Endodermal cell (in vitro differentiated cells): ENCODE measurements at regions not wholly inside any gene's neighbourhood (a gene's known extent, or its start where the extent isn't known, plus 50 kb on each side); places are given as distances from the start of the nearest gene placed in this dataset.

Source experiments
- DNase-seq: peaks from one replicate; pipeline ENCODE4 v3.0.0-alpha.2; 2017
- H3K27ac ChIP-seq: 2 replicates; pipeline ENCODE4 v1.5.1; 2013; ENCODE audit warnings: mild to moderate bottlenecking, low read depth, low read length, moderate library complexity
- H3K27me3 ChIP-seq: 2 replicates; pipeline ENCODE4 v1.6.1; 2013; ENCODE audit warnings: mild to moderate bottlenecking, low read length, moderate library complexity; ENCODE audit not compliant: insufficient read depth, control insufficient read depth, poor library complexity, severe bottlenecking
- H3K36me3 ChIP-seq: 2 replicates; pipeline ENCODE4 v1.7.0; 2013; ENCODE audit warnings: mild to moderate bottlenecking, low read length, moderate library complexity; ENCODE audit not compliant: control insufficient read depth, insufficient read depth
- H3K4me1 ChIP-seq: one replicate; pipeline ENCODE4 v1.7.0; 2013; ENCODE audit warnings: low read length; ENCODE audit not compliant: control insufficient read depth, insufficient read depth
- H3K4me3 ChIP-seq: 2 replicates; pipeline ENCODE4 v1.5.1; 2013; ENCODE audit warnings: mild to moderate bottlenecking, low read length, moderate library complexity
- H3K9ac ChIP-seq: 2 replicates; pipeline ENCODE4 v1.6.1; 2013; ENCODE audit warnings: mild to moderate bottlenecking, low read length, moderate library complexity; ENCODE audit not compliant: poor library complexity, severe bottlenecking; ENCODE audit errors: extremely low read depth
- H3K9me3 ChIP-seq: 2 replicates; pipeline ENCODE4 v1.6.1; 2013; ENCODE audit warnings: mild to moderate bottlenecking, low read length, moderate library complexity; ENCODE audit not compliant: control insufficient read depth
- H3K27ac Mint-ChIP-seq: 2 replicates; pipeline ENCODE4 v1.8.0; 2020; ENCODE audit warnings: mixed read lengths
- H3K27me3 Mint-ChIP-seq: 2 replicates; pipeline ENCODE4 v1.8.0; 2021; ENCODE audit warnings: mild to moderate bottlenecking, mixed read lengths; ENCODE audit not compliant: insufficient read depth
- H3K36me3 Mint-ChIP-seq: 2 replicates; pipeline ENCODE4 v1.8.0; 2020; ENCODE audit warnings: low read depth, mixed read lengths
- H3K4me1 Mint-ChIP-seq: 2 replicates; pipeline ENCODE4 v1.8.0; 2020; ENCODE audit warnings: mixed read lengths
- H3K4me3 Mint-ChIP-seq: 2 replicates; pipeline ENCODE4 v1.8.0; 2020; ENCODE audit warnings: mild to moderate bottlenecking, moderate library complexity, mixed read lengths
- H3K9me3 Mint-ChIP-seq: 2 replicates; pipeline ENCODE4 v1.8.0; 2020; ENCODE audit warnings: mild to moderate bottlenecking, mixed read lengths
- WGBS, 2 experiments: methylation state at CpG; one replicate each; pipeline versions ENCODE4 v1.1.5 to v1.1.7; 2013; ENCODE audit warnings: missing lambda C conversion rate in 2 of 2, mixed read lengths in 1 of 2; ENCODE audit not compliant: insufficient coverage in 1 of 2, insufficient read length in 1 of 2; 5-methylcytosine and 5-hydroxymethylcytosine counted together
- TF ChIP-seq, protein P1 (sequence below): fragments of 200-600 bp; sonication (generic); conservative IDR thresholded peaks from 2 replicates; pipeline ENCODE4 v1.5.0; 2021; ENCODE audit warnings: antibody characterized with exemption, mild to moderate bottlenecking

DNA sequence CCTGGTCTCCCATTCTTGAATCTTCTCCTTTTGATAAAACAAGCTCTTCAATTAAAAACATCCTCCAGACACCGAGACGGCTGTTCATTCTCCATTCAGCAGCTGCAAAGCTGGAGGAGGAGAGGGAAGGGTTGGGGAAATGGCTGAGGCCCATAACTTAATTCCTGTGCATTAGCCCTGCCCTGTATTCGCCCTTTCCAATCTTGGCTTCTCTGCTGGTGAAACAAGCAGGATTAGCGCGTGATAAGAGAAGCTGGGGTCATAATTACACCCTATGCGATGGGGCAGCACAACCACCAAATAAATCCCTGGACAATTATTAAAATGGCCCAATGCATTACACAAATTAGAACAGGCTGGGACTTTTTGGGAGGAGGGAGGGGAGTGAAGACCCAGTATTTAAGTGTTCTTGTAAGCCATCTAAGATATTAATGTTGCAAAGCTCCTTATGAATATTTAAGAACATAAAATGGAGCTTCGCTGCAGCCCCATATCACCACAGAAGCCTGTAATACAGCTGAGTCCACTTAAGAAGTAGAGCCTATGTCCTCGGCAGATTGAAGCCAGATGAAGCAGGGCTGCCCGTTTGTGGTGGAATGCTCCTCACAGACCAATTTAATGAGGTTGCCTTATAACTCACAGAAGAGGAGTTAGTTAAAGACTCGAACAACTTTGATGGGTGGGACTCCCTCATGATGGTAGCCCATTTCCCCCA is 176.6 kb upstream of the SKOR2 start:
- WGBS, 2 experiments = 86 to 92% methylated on average over 4 to 10 of the region's 10 CpGs
- TF ChIP-seq, protein P1, sequence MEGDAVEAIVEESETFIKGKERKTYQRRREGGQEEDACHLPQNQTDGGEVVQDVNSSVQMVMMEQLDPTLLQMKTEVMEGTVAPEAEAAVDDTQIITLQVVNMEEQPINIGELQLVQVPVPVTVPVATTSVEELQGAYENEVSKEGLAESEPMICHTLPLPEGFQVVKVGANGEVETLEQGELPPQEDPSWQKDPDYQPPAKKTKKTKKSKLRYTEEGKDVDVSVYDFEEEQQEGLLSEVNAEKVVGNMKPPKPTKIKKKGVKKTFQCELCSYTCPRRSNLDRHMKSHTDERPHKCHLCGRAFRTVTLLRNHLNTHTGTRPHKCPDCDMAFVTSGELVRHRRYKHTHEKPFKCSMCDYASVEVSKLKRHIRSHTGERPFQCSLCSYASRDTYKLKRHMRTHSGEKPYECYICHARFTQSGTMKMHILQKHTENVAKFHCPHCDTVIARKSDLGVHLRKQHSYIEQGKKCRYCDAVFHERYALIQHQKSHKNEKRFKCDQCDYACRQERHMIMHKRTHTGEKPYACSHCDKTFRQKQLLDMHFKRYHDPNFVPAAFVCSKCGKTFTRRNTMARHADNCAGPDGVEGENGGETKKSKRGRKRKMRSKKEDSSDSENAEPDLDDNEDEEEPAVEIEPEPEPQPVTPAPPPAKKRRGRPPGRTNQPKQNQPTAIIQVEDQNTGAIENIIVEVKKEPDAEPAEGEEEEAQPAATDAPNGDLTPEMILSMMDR = no peak
- Histone ChIP-seq H3K9me3 (no peaks in the 10 kb centered on the region), H3K4me3 (no peak overlapping the region), H3K9ac (no peak overlapping the region), H3K4me1 (no peaks in the 10 kb centered on the region), H3K27me3 (no peaks in the 10 kb centered on the region), H3K36me3 (no peaks in the 10 kb centered on the region), H3K27ac (no peak overlapping the region)
- DNase-seq = peak; percentile 1
- H3K4me1 Mint-ChIP-seq = no peaks in the 10 kb centered on the region
- H3K27ac Mint-ChIP-seq = no peak overlapping the region
- no peaks in the 10 kb centered on the region for H3K36me3 Mint-ChIP-seq
- H3K4me3 Mint-ChIP-seq = no peak overlapping the region
- peaks cover 20% of the 10 kb centered on the region for H3K27me3 Mint-ChIP-seq
- no peaks in the 10 kb centered on the region for H3K9me3 Mint-ChIP-seq

DNA sequence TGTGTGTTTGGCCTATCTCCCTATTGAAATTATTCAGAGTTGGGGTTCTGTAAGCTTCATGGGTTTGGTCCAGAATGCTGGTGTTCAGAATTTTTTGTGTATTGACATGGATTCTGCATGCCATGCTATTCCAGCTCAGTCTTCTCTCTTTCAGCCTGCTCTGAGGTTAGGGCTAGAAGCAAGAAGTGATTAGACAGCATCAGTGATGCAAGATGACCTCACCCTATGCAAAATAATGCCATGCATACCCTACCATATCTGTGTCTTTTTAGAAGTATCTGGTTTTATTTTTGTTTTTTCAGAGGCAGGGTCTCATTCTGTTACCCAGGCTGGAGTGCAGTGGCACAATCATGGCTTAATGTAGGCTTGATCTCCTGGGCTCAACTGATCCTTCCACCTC is 175.6 kb upstream of the SKOR2 start:
- no peaks in the 10 kb centered on the region for H3K27me3 ChIP-seq
- Mint-ChIP-seq H3K4me3 (no peak overlapping the region), H3K36me3 (no peaks in the 10 kb centered on the region), H3K27ac (no peak overlapping the region), H3K27me3 (peaks cover 24% of the 10 kb centered on the region), H3K4me1 (no peaks in the 10 kb centered on the region), H3K9me3 (no peaks in the 10 kb centered on the region)
- no peaks in the 10 kb centered on the region for H3K36me3 ChIP-seq
- H3K9ac ChIP-seq = no peak overlapping the region
- H3K4me3 ChIP-seq = no peak overlapping the region
- H3K4me1 ChIP-seq = no peaks in the 10 kb centered on the region
- no peak overlapping the region for H3K27ac ChIP-seq
- no peaks in the 10 kb centered on the region for H3K9me3 ChIP-seq
- DNase-seq = no peak
- TF ChIP-seq, protein P1 = no peak

DNA sequence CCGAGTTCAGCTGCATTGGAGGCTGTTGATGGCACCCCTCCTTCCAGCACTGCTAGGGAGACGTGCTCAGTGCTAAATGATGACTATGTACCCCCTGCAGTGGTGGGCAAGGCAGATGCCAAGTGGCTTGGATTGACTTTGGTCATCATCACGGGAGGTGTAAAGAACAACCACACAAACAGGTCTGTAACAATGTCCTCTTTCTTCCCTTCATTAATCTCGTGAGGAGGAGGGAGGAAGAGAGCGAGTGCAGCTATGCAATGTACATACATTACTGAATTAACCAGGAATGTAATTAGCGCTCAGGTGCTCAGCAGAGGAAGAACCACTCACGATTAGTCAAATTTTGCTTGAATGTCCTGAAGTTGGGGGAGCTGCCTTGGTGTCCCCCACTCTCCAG is 173.9 kb upstream of the SKOR2 start:
- no peaks in the 10 kb centered on the region for H3K4me1 ChIP-seq
- Mint-ChIP-seq H3K9me3 (no peaks in the 10 kb centered on the region), H3K36me3 (no peaks in the 10 kb centered on the region), H3K4me1 (peaks cover 2% of the 10 kb centered on the region), H3K27ac (no peak overlapping the region), H3K27me3 (peaks cover 27% of the 10 kb centered on the region), H3K4me3 (no peak overlapping the region)
- TF ChIP-seq, protein P1 = no peak
- WGBS, 2 experiments = 90 to 92% methylated on average over 4 to 7 of the region's 7 CpGs
- peak; percentile 26 for DNase-seq
- no peaks in the 10 kb centered on the region for H3K27me3 ChIP-seq
- H3K9me3 ChIP-seq = no peaks in the 10 kb centered on the region
- no peak overlapping the region for H3K4me3 ChIP-seq
- H3K36me3 ChIP-seq = no peaks in the 10 kb centered on the region
- H3K9ac ChIP-seq = no peak overlapping the region
- H3K27ac ChIP-seq = no peak overlapping the region
